IPS DF 19.7 (cell line): ENCODE measurements at regions not wholly inside any gene's neighbourhood (a gene's known extent, or its start where the extent isn't known, plus 50 kb on each side); places are given as distances from the start of the nearest gene placed in this dataset.

Experiments
- DNase-seq: peaks from one replicate; pipeline ENCODE4 v3.0.0-alpha.2; 2013; ENCODE audit warnings: low read depth, low spot score

- no peak for DNase-seq
Measured at GRCh38 chr2:139836769-139837168, 1056.6 kb upstream of the NXPH2 start.

- DNase-seq, result no peak
Measured at GRCh38 chr2:139835101-139835500, 1054.9 kb upstream of the NXPH2 start.

GRCh38 chr2:139828011-139828410 is 1047.8 kb upstream of the NXPH2 start:
- no peak for DNase-seq

GRCh38 chr2:139825726-139826125 is 1045.5 kb upstream of the NXPH2 start:
- DNase-seq, result no peak

GRCh38 chr2:139819273-139819796 is 1039.1 kb upstream of the NXPH2 start:
- DNase-seq, result no peak

- DNase-seq, result no peak
Measured at GRCh38 chr2:139814458-139814857, 1034.3 kb upstream of the NXPH2 start.

- DNase-seq, result no peak
Measured at GRCh38 chr2:139813340-139813739, 1033.2 kb upstream of the NXPH2 start.

- no peak for DNase-seq
Measured at GRCh38 chr2:139805441-139805840, 1025.3 kb upstream of the NXPH2 start.

GRCh38 chr2:139798391-139798790 is 1018.2 kb upstream of the NXPH2 start:
- no peak for DNase-seq

- DNase-seq, result no peak
Measured at GRCh38 chr2:139790807-139791752, 1010.9 kb upstream of the NXPH2 start.

GRCh38 chr2:139790136-139790535 is 1009.9 kb upstream of the NXPH2 start:
- no peak for DNase-seq

- no peak for DNase-seq
Measured at GRCh38 chr2:139778732-139779131, 998.5 kb upstream of the NXPH2 start.

- no peak for DNase-seq
Measured at GRCh38 chr2:139773720-139774277, 993.6 kb upstream of the NXPH2 start.

- DNase-seq, result no peak
Measured at GRCh38 chr2:139769633-139770032, 989.4 kb upstream of the NXPH2 start.

- no peak for DNase-seq
Measured at GRCh38 chr2:139763705-139764104, 983.5 kb upstream of the NXPH2 start.

GRCh38 chr2:139759000-139759505 is 978.9 kb upstream of the NXPH2 start:
- DNase-seq, result no peak

GRCh38 chr2:139746901-139747300 is 966.7 kb upstream of the NXPH2 start:
- no peak for DNase-seq

GRCh38 chr2:139744273-139744672 is 964.1 kb upstream of the NXPH2 start:
- no peak for DNase-seq

GRCh38 chr2:139742216-139743172 is 962.3 kb upstream of the NXPH2 start:
- no peak for DNase-seq

GRCh38 chr2:139737659-139738058 is 957.5 kb upstream of the NXPH2 start:
- DNase-seq, result no peak

GRCh38 chr2:139730197-139730596 is 950.0 kb upstream of the NXPH2 start:
- no peak for DNase-seq
